Panc1 (cell line): ENCODE measurements at regions not wholly inside any gene's neighbourhood (a gene's known extent, or its start where the extent isn't known, plus 50 kb on each side); places are given as distances from the start of the nearest gene placed in this dataset.
"Not testable (repeated sequence)": the region's sequence is repeated elsewhere in the genome, so short reads cannot be mapped to it uniquely, and the experiment has no call there.

Experiments
- ATAC-seq: fragments of 200-7000 bp; cut with Tn5 transposase; 2 replicates; pipeline ENCODE4 v1.9.1; 2020; ENCODE audit warnings: mild to moderate bottlenecking, moderate library complexity
- BruUV-seq: library from RNA; stranded (reverse); fragments of 400-500 nt; replicated peaks from 2 replicates; lab custom pipeline; 2021; lab: Mats Ljungman, UMichigan
- CTCF ChIA-PET: fragments of 300-600 bp; sonication (Branson Sonifier 250); formaldehyde crosslinking; loops from one replicate; lab custom pipeline; 2022; ENCODE audit warnings: antibody characterized with exemption; lab: Charles Lee
- POLR2A ChIA-PET: fragments of 300-600 bp; sonication (Branson Sonifier 250); formaldehyde crosslinking; loops from one replicate; lab custom pipeline; 2022; ENCODE audit warnings: antibody characterized with exemption; lab: Charles Lee
- DNase-seq: peaks from one replicate; pipeline ENCODE4 v3.0.0-alpha.2; 2010; ENCODE audit warnings: low read depth, low spot score
- H3K27ac ChIP-seq: 2 replicates; pipeline ENCODE4 v1.5.1; 2011; ENCODE audit warnings: mild to moderate bottlenecking, low read length, inconsistent platforms
- H3K27me3 ChIP-seq: fragments of 200-500 bp; sonication (Bioruptor generic); 2 replicates; pipeline ENCODE4 v1.6.0; 2014; ENCODE audit warnings: low read length, inconsistent platforms; ENCODE audit not compliant: control insufficient read depth, insufficient read depth
- H3K36me3 ChIP-seq: fragments of 200-500 bp; sonication (Bioruptor generic); 2 replicates; pipeline ENCODE4 v1.5.1; 2014; ENCODE audit warnings: inconsistent platforms, mild to moderate bottlenecking, low read length, moderate library complexity; ENCODE audit not compliant: control insufficient read depth, insufficient read depth
- H3K4me1 ChIP-seq: 2 replicates; pipeline ENCODE4 v1.5.1; 2011; ENCODE audit warnings: inconsistent platforms, mild to moderate bottlenecking, low read length, moderate library complexity; ENCODE audit not compliant: control insufficient read depth, insufficient read depth
- H3K4me3 ChIP-seq, 2 experiments: 2 replicates each; pipeline ENCODE4 v1.5.1; 2011 to 2012; ENCODE audit warnings: low read depth in 2 of 2, low read length in 2 of 2, mild to moderate bottlenecking in 2 of 2, inconsistent platforms in 1 of 2, moderate library complexity in 1 of 2
- H3K9me3 ChIP-seq: fragments of 200-500 bp; sonication (Bioruptor generic); 2 replicates; pipeline ENCODE4 v1.5.1; 2014; ENCODE audit warnings: low read depth, mild to moderate bottlenecking, inconsistent platforms, low read length, moderate library complexity; ENCODE audit not compliant: control insufficient read depth, insufficient read depth
- CTCF ChIP-seq: fragments of 450-650 bp; IDR thresholded peaks from 2 replicates; pipeline ENCODE4 v1.5.1; 2017; ENCODE audit warnings: mild to moderate bottlenecking
- POLR2AphosphoS5 ChIP-seq: IDR thresholded peaks from 2 replicates; pipeline ENCODE4 v1.6.1; 2012; ENCODE audit warnings: mild to moderate bottlenecking, low read depth, low read length, moderate library complexity
- REST ChIP-seq, 2 experiments: IDR thresholded peaks; 2 replicates each; pipeline ENCODE4 v1.6.1; 2011 to 2012; ENCODE audit warnings: low read depth in 2 of 2, control low read depth in 1 of 2, low read length in 1 of 2, mild to moderate bottlenecking in 1 of 2, moderate library complexity in 1 of 2; ENCODE audit not compliant: insufficient read depth in 1 of 2
- SIN3A ChIP-seq: IDR thresholded peaks from 2 replicates; pipeline ENCODE4 v1.6.1; 2012; ENCODE audit warnings: low read depth, mild to moderate bottlenecking, low read length, moderate library complexity, borderline replicate concordance; ENCODE audit not compliant: insufficient read depth
- TCF7L2 ChIP-seq: IDR thresholded peaks from 2 replicates; pipeline ENCODE4 v1.6.1; 2011; ENCODE audit warnings: mild to moderate bottlenecking, low read depth, low read length, inconsistent platforms
- in situ Hi-C: cut with HindIII; loops from 2 replicates; pipeline ENCODE4 v1.10.0; 2016; ENCODE audit warnings: low sequenced_read_pairs, low pct_unique_long_range_greater_than_20kb
- intact Hi-C: fragments of 100-400 bp; cut with micrococcal nuclease; formaldehyde crosslinking; loops from one replicate; pipeline ENCODE4 v1.10.0; 2022; ENCODE audit not compliant: unreplicated experiment

- TF ChIP-seq POLR2AphosphoS5 (no peak), CTCF (no peak), TCF7L2 (no peak), REST (IDR thresholded peaks at IDR 0.05; ENCODE audit: insufficient read depth in 1 of 2, low read depth in 2 of 2, low read length in 1 of 2) (no peak), SIN3A (no peak)
- ChIA-PET CTCF (no interaction called here), POLR2A (no interaction called here)
- H3K4me3 ChIP-seq: no peak overlapping the region
- no peak overlapping the region for H3K27ac ChIP-seq
- no peaks in the 10 kb centered on the region for H3K9me3 ChIP-seq
- no peaks in the 10 kb centered on the region for H3K36me3 ChIP-seq
- DNase-seq: no peak
- intact Hi-C loops: no loop called here
- in situ Hi-C loops: no loop called here
- no TSS peak for BruUV-seq
- H3K27me3 ChIP-seq: no peaks in the 10 kb centered on the region
- ATAC-seq: no peak
- H3K4me1 ChIP-seq: no peaks in the 10 kb centered on the region
Observed at GRCh38 chr11:31953803-31954327, 137.0 kb upstream of the RCN1 start.

- H3K4me1 ChIP-seq, H3K4me3 ChIP-seq, H3K27me3 ChIP-seq, BruUV-seq, H3K36me3 ChIP-seq, ATAC-seq, in situ Hi-C loops, CTCF ChIA-PET, DNase-seq, H3K27ac ChIP-seq, POLR2A ChIA-PET, H3K9me3 ChIP-seq, intact Hi-C loops: not testable (repeated sequence)
Observed at GRCh38 chr11:31949733-31950200, 138.6 kb upstream of the PAX6 start.

GRCh38 chr11:31947051-31947450, 135.9 kb upstream of the PAX6 start:
- in situ Hi-C loops: no loop called here
- H3K27me3 ChIP-seq: no peaks in the 10 kb centered on the region
- no peaks in the 10 kb centered on the region for H3K9me3 ChIP-seq
- no peak overlapping the region for H3K27ac ChIP-seq
- CTCF ChIA-PET: no interaction called here
- BruUV-seq: no TSS peak
- H3K36me3 ChIP-seq: no peaks in the 10 kb centered on the region
- H3K4me1 ChIP-seq: no peaks in the 10 kb centered on the region
- ATAC-seq (no peak), DNase-seq (no peak)
- TF ChIP-seq POLR2AphosphoS5: no peak
- TF ChIP-seq TCF7L2: no peak
- no peak overlapping the region for H3K4me3 ChIP-seq
- POLR2A ChIA-PET: no interaction called here
- intact Hi-C loops: no loop called here
